ENCODE measurements at regions not wholly inside any gene's neighbourhood (a gene's known extent, or its start where the extent isn't known, plus 50 kb on each side); places are given as distances from the start of the nearest gene placed in this dataset.
"Not testable (repeated sequence)": the region's sequence is repeated elsewhere in the genome, so short reads cannot be mapped to it uniquely, and the experiment has no call there.

- Histone ChIP-seq H3K79me2 (ENCODE audit: insufficient read depth, low read depth, low read length) (no peaks in the 10 kb centered on the region), H3K4me1 (ENCODE audit: insufficient read depth, low read length, poor library complexity, severe bottlenecking) (no peaks in the 10 kb centered on the region), H4K20me1 (ENCODE audit: insufficient read depth, low read length) (no peaks in the 10 kb centered on the region; the same call in 1 of the 2 replicates), H3K4me3 (ENCODE audit: low read depth, low read length, poor library complexity, severe bottlenecking) (no peak overlapping the region), H2AFZ (ENCODE audit: low read length) (no peak overlapping the region), H3K9me2 (ENCODE audit: insufficient read depth, low read length) (no peaks in the 10 kb centered on the region), H3K4me2 (ENCODE audit: low read length) (no peak overlapping the region), H3K36me3 (ENCODE audit: insufficient read depth, low read length) (no peaks in the 10 kb centered on the region), H3K9me3 (ENCODE audit: low read length) (no peaks in the 10 kb centered on the region), H3K27ac (ENCODE audit: low read depth, low read length, poor library complexity, severe bottlenecking) (no peak overlapping the region)
- peak; percentile 52 for DNase-seq (ENCODE audit: low spot score)
- BruUV-seq (replicated peaks) = no TSS peak
- intact Hi-C loops (cut with micrococcal nuclease; ENCODE audit: unreplicated experiment) = loop anchor here (1.0 to 5.0 kb wide), 3 partner anchors 58 to 378 kb away; no protein-coding TSS in a partner anchor
- peak; percentile 82 for TF ChIP-seq CTCF (conservative IDR thresholded peaks at IDR 0.05; ENCODE audit: low read length)
- no peak for TF ChIP-seq EZH2phosphoT487 (IDR thresholded peaks at IDR 0.05; ENCODE audit: borderline replicate concordance, low read depth, low read length)
- ChIA-PET POLR2A (interaction anchor here (0.5 to 0.7 kb wide), 4 partner anchors 11 to 817 kb away, joined by 3 to 4 read pairs (median 4); no protein-coding TSS in a partner anchor), CTCF (ENCODE audit: unreplicated experiment) (interaction anchor here (0.8 kb wide), 1 partner anchor 277 kb away, joined by 4 read pairs; no protein-coding TSS in a partner anchor)
Measured at GRCh38 chr3:170689893-170690660, 104.2 kb upstream of the SLC7A14 start.

GRCh38 chr3:170689296-170689829, 103.5 kb upstream of the SLC7A14 start:
- no peak overlapping the region for H3K4me2 ChIP-seq (ENCODE audit: low read length)
- H2AFZ ChIP-seq (ENCODE audit: low read length) = no peak overlapping the region
- no TSS peak for BruUV-seq (replicated peaks)

DNA sequence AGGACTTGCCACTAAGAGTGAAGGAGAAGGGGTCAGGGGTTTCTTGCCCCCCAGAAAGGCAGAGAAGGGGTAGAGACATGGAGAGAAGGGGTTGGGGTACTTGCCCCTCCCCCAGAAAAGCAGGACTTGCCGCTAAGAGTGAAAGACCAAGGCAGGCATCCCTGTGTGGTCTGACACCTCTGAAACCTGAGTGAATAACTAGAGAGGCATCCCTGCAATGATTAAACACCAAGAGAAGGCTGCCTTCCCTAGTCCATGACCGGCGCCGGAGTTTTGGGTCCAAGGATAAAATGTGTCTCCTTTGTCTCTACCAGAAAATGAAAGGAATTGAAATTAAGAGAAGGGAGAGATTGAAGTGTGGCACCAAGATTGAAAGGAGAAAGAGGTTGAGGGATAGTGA, 102.3 kb upstream of the SLC7A14 start:
- H3K4me3 ChIP-seq (ENCODE audit: low read depth, low read length, poor library complexity, severe bottlenecking); BruUV-seq (replicated peaks); H3K4me1 ChIP-seq (ENCODE audit: insufficient read depth, low read length, poor library complexity, severe bottlenecking); POLR2A ChIA-PET; H3K4me2 ChIP-seq (ENCODE audit: low read length); H2AFZ ChIP-seq (ENCODE audit: low read length); CTCF ChIA-PET (ENCODE audit: unreplicated experiment); H3K36me3 ChIP-seq (ENCODE audit: insufficient read depth, low read length); H3K79me2 ChIP-seq (ENCODE audit: insufficient read depth, low read depth, low read length); DNase-seq (ENCODE audit: low spot score); H3K27ac ChIP-seq (ENCODE audit: low read depth, low read length, poor library complexity, severe bottlenecking); H3K9me2 ChIP-seq (ENCODE audit: insufficient read depth, low read length); intact Hi-C loops (cut with micrococcal nuclease; ENCODE audit: unreplicated experiment); H4K20me1 ChIP-seq (ENCODE audit: insufficient read depth, low read length); H3K9me3 ChIP-seq (ENCODE audit: low read length): not testable (repeated sequence)

More at GRCh38 chr3:170689296-170689829, 103.5 kb upstream of the SLC7A14 start:
- H3K9me2 ChIP-seq (ENCODE audit: insufficient read depth, low read length) = no peaks in the 10 kb centered on the region
- H3K9me3 ChIP-seq (ENCODE audit: low read length) = no peaks in the 10 kb centered on the region
- TF ChIP-seq EZH2phosphoT487 (IDR thresholded peaks at IDR 0.05; ENCODE audit: borderline replicate concordance, low read depth, low read length) (no peak), CTCF (conservative IDR thresholded peaks at IDR 0.05; ENCODE audit: low read length) (no peak)
- no peak overlapping the region for H3K4me3 ChIP-seq (ENCODE audit: low read depth, low read length, poor library complexity, severe bottlenecking)
- H3K27ac ChIP-seq (ENCODE audit: low read depth, low read length, poor library complexity, severe bottlenecking) = no peak overlapping the region
- H3K79me2 ChIP-seq (ENCODE audit: insufficient read depth, low read depth, low read length) = no peaks in the 10 kb centered on the region
- no peaks in the 10 kb centered on the region for H3K4me1 ChIP-seq (ENCODE audit: insufficient read depth, low read length, poor library complexity, severe bottlenecking)
- DNase-seq (ENCODE audit: low spot score) = no peak
- intact Hi-C loops (cut with micrococcal nuclease; ENCODE audit: unreplicated experiment) = no loop called here
- ChIA-PET CTCF (ENCODE audit: unreplicated experiment) (no interaction called here), POLR2A (interaction anchor here (0.5 to 0.7 kb wide), 5 partner anchors 10 to 1080 kb away, joined by 3 to 4 read pairs (median 3); no protein-coding TSS in a partner anchor)
- no peaks in the 10 kb centered on the region; the same call in 1 of the 2 replicates for H4K20me1 ChIP-seq (ENCODE audit: insufficient read depth, low read length)
- H3K36me3 ChIP-seq (ENCODE audit: insufficient read depth, low read length) = no peaks in the 10 kb centered on the region

Measured in OCI-LY7 (cell line).